Kidney (tissue), 13 donors: ENCODE measurements at regions not wholly inside any gene's neighbourhood (a gene's known extent, or its start where the extent isn't known, plus 50 kb on each side); places are given as distances from the start of the nearest gene placed in this dataset.

Experiments used
- DNase-seq, 5 donors: peaks; one replicate each; pipeline ENCODE4 v3.0.0-alpha.2; 2013 to 2020
- FAIRE-seq: peaks from 2 replicates; lab custom pipeline; 2012; peaks lifted over from hg19 to GRCh38; lab: Jason Lieb, UNC
- H3K27ac ChIP-seq, 2 donors: one replicate each; pipeline ENCODE4 v1.7.0; 2013; ENCODE audit warnings: low read depth in 2 of 2, low read length in 2 of 2, inconsistent platforms in 1 of 2
- H3K27me3 ChIP-seq: one replicate; pipeline ENCODE4 v1.7.1; 2013; ENCODE audit warnings: low read length, inconsistent platforms; ENCODE audit not compliant: control insufficient read depth, insufficient read depth
- H3K36me3 ChIP-seq, 3 donors: one replicate each; pipeline versions ENCODE4 v1.7.0 to v1.7.1; 2013; ENCODE audit warnings: low read length in 3 of 3, control low read depth in 1 of 3, inconsistent platforms in 1 of 3; ENCODE audit not compliant: insufficient read depth in 3 of 3, control insufficient read depth in 2 of 3
- H3K4me1 ChIP-seq, 3 donors: one replicate each; pipeline versions ENCODE4 v1.7.0 to v1.7.1; 2013; ENCODE audit warnings: low read length in 3 of 3, inconsistent platforms in 1 of 3, low read depth in 1 of 3; ENCODE audit not compliant: control insufficient read depth in 2 of 3, insufficient read depth in 2 of 3
- H3K4me3 ChIP-seq, 3 donors: one replicate each; pipeline versions ENCODE4 v1.7.0 to v1.8.1; 2013; ENCODE audit warnings: low read length in 3 of 3, control low read depth in 1 of 3, inconsistent platforms in 1 of 3
- H3K9ac ChIP-seq, 3 donors: one replicate each; pipeline versions ENCODE4 v1.7.0 to v1.7.1; 2013; ENCODE audit warnings: low read length in 3 of 3, control low read depth in 1 of 3, inconsistent platforms in 1 of 3
- H3K9me3 ChIP-seq, 3 donors: one replicate each; pipeline versions ENCODE4 v1.7.0 to v1.7.1; 2013; ENCODE audit warnings: low read length in 3 of 3, control low read depth in 1 of 3, inconsistent platforms in 1 of 3; ENCODE audit not compliant: control insufficient read depth in 2 of 3, insufficient read depth in 1 of 3
- CTCF ChIP-seq: IDR thresholded peaks from 3 replicates; pipeline ENCODE4 v1.5.1; 2012; ENCODE audit warnings: mild to moderate bottlenecking, moderate library complexity, borderline replicate concordance; ENCODE audit not compliant: insufficient read depth; ENCODE audit errors: extremely low read depth
- intact Hi-C: fragments of 100-400 bp; cut with DNase I; formaldehyde crosslinking; loops from one replicate; pipeline ENCODE4 v1.11.1; 2022
- donor health status: control.
- donor health status: control.
- donor health status: control.
- donor health status: control.
- donor health status: control.
- donor health status: DM: yes; HTN: yes; CAD: no.
- donor health status: Normal renal cell carcinoma (clear cell type).

GRCh38 chr7:137146552-137147337, 196.8 kb downstream of the PTN start:
- intact Hi-C loops = no loop called here
- no peak overlapping the region for H3K27ac ChIP-seq
- no peaks in the 10 kb centered on the region for H3K4me1 ChIP-seq
- FAIRE-seq (no peak), DNase-seq (peak in 2 of 5 donors; percentile 5 to 54)
- no peaks in the 10 kb centered on the region for H3K9me3 ChIP-seq
- no peak overlapping the region for H3K4me3 ChIP-seq
- no peak overlapping the region for H3K9ac ChIP-seq
- H3K27me3 ChIP-seq = no peaks in the 10 kb centered on the region
- H3K36me3 ChIP-seq = no peaks in the 10 kb centered on the region
- no peak for TF ChIP-seq CTCF

GRCh38 chr7:137146012-137146455, 197.5 kb downstream of the PTN start:
- H3K9ac ChIP-seq = no peak overlapping the region
- H3K9me3 ChIP-seq = no peaks in the 10 kb centered on the region
- no peaks in the 10 kb centered on the region for H3K36me3 ChIP-seq
- intact Hi-C loops = no loop called here
- no peaks in the 10 kb centered on the region for H3K4me1 ChIP-seq
- DNase-seq (peak in 2 of 5 donors; percentile 54 to 86), FAIRE-seq (no peak)
- TF ChIP-seq CTCF = no peak
- no peak overlapping the region for H3K4me3 ChIP-seq
- no peak overlapping the region for H3K27ac ChIP-seq
- no peaks in the 10 kb centered on the region for H3K27me3 ChIP-seq

- FAIRE-seq (no peak), DNase-seq (no peak)
- no peak overlapping the region for H3K27ac ChIP-seq
- H3K36me3 ChIP-seq = no peaks in the 10 kb centered on the region
- no peak overlapping the region for H3K4me3 ChIP-seq
- no peak overlapping the region for H3K9ac ChIP-seq
- no peaks in the 10 kb centered on the region for H3K27me3 ChIP-seq
- intact Hi-C loops = no loop called here
- H3K4me1 ChIP-seq = no peaks in the 10 kb centered on the region
- TF ChIP-seq CTCF = no peak
- H3K9me3 ChIP-seq = no peaks in the 10 kb centered on the region
Measured at GRCh38 chr7:137142376-137142775, 201.2 kb downstream of the PTN start.
